Activated naive CD8-positive, alpha-beta T cell treated with anti-CD3 and anti-CD28 coated beads, Interleukin-2, amount 50 U/mL, for 24 hours (primary cell): ENCODE measurements at regions not wholly inside any gene's neighbourhood (a gene's known extent, or its start where the extent isn't known, plus 50 kb on each side); places are given as distances from the start of the nearest gene placed in this dataset.

Experiments used
- ATAC-seq: fragments of 150-1000 bp; cut with Tn5 transposase; one replicate; pipeline ENCODE4 v1.10.0; 2021
- DNase-seq: peaks from one replicate; pipeline ENCODE4 v3.0.0; 2021
- H3K27ac Mint-ChIP-seq: one replicate; pipeline ENCODE4 v1.8.0; 2021; ENCODE audit warnings: mild to moderate bottlenecking, mixed read lengths
- H3K27me3 Mint-ChIP-seq: one replicate; pipeline ENCODE4 v1.8.0; 2021; ENCODE audit warnings: mixed read lengths
- H3K36me3 Mint-ChIP-seq: one replicate; pipeline ENCODE4 v1.8.0; 2021; ENCODE audit warnings: low read depth, mixed read lengths
- H3K4me1 Mint-ChIP-seq: one replicate; pipeline ENCODE4 v1.8.0; 2021; ENCODE audit warnings: mixed read lengths
- H3K4me3 Mint-ChIP-seq: one replicate; pipeline ENCODE4 v1.8.0; 2021; ENCODE audit warnings: mild to moderate bottlenecking, moderate library complexity, mixed read lengths
- H3K9me3 Mint-ChIP-seq: one replicate; pipeline ENCODE4 v1.8.0; 2021; ENCODE audit warnings: mixed read lengths

DNA sequence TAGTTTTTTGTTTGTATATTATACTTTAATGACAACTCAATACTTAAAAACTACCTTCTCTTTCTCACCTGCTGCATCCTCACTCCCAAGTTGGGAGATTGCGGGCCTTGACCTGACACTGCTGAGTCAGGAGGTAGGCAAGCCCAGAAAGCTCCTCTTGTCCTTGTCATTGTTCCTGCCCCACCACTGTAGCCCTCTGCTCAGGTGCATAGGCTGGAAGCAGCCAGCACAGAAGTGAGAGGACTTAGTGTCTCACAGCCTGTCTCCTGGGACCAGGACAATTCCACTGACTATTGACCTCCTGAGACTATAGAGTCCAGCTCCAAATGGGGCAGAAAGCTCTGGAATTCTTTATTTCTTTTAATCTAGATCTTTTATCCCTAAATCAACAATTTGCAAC is 123.5 kb upstream of the NDP start:
- ATAC-seq (no peak), DNase-seq (no peak)
- H3K9me3 Mint-ChIP-seq: no peaks in the 10 kb centered on the region
- H3K4me3 Mint-ChIP-seq: no peak overlapping the region
- no peaks in the 10 kb centered on the region for H3K4me1 Mint-ChIP-seq
- no peak overlapping the region for H3K27ac Mint-ChIP-seq
- H3K36me3 Mint-ChIP-seq: no peaks in the 10 kb centered on the region
- H3K27me3 Mint-ChIP-seq: no peaks in the 10 kb centered on the region

DNA sequence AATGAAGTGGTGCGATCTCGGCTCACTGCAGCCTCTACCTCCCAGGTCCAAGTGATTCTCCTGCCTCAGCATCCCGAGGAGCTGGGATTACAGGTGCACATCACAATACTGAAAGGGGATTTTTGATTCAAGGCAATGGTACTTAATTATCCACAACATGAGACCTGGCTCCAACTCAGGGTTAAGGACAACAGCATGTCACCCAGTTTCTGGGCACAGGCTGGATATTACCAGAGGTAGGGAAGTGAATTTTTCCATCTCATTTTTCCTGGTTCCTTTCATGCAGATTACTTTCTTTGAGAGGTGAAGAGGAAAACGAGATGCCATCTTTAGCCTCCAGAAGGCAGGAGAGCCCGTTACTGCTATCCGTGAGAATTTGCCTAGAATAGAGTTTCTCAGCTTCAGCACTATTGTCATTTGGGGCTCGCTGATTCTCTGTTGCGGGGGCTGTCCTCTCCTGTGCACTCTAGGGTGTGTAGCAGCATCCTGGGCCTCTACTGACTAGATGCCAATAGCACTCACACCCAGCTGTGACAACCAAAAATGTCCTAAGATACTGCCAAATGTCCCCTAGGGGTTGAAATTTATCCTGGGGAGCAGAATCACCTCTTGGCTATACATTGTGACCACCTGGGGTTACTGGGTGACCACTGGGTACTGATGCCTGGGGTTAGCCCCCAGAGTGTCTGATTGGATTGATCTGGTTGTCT is 121.8 kb upstream of the NDP start:
- DNase-seq (no peak), ATAC-seq (no peak)
- no peaks in the 10 kb centered on the region for H3K36me3 Mint-ChIP-seq
- H3K4me1 Mint-ChIP-seq: no peaks in the 10 kb centered on the region
- no peaks in the 10 kb centered on the region for H3K9me3 Mint-ChIP-seq
- H3K27ac Mint-ChIP-seq: no peak overlapping the region
- no peak overlapping the region for H3K4me3 Mint-ChIP-seq
- H3K27me3 Mint-ChIP-seq: no peaks in the 10 kb centered on the region

DNA sequence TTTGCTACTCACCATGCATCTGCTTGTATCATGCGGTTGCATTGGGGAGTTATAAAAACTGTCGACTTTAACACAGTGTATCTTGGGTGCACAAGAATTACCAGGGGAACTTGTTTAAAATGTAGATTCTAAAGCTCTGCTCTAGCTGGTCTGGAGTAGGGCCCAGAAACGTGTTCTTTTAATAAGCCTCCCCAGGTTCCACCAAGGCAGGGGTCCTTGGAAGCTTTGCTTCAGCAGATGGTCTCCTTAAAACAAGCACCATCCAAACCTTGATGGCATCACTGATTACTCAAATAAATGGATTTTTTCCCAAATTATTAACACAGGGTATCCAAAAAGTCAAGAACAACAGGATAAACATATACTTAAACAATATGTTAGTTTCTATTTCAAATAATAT is 120.2 kb upstream of the NDP start:
- no peaks in the 10 kb centered on the region for H3K4me1 Mint-ChIP-seq
- no peaks in the 10 kb centered on the region for H3K36me3 Mint-ChIP-seq
- no peak for ATAC-seq
- no peaks in the 10 kb centered on the region for H3K27me3 Mint-ChIP-seq
- no peak for DNase-seq
- no peaks in the 10 kb centered on the region for H3K9me3 Mint-ChIP-seq
- H3K27ac Mint-ChIP-seq: no peak overlapping the region
- H3K4me3 Mint-ChIP-seq: no peak overlapping the region

DNA sequence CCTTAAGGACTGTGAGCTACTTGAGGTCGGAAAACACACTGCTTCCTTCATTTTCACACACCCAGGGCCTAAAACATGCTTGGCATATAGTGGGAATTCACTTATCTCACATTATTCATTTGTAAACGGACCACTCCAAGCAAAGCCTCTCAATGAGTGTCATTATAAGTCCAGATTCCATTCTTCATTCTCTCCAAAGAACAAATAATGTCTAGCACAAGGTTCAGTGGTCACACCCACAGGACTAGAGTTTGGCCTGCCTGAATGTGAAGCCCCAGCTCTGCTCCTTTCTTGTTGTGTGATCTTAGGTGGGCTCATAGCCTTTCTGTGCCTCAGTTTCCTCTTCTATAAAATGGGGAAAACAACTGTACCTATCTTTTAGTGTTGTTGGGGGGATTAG is 119.6 kb upstream of the NDP start:
- DNase-seq (no peak), ATAC-seq (no peak)
- no peaks in the 10 kb centered on the region for H3K27me3 Mint-ChIP-seq
- H3K9me3 Mint-ChIP-seq: no peaks in the 10 kb centered on the region
- no peaks in the 10 kb centered on the region for H3K4me1 Mint-ChIP-seq
- no peak overlapping the region for H3K4me3 Mint-ChIP-seq
- H3K27ac Mint-ChIP-seq: no peak overlapping the region
- no peaks in the 10 kb centered on the region for H3K36me3 Mint-ChIP-seq

DNA sequence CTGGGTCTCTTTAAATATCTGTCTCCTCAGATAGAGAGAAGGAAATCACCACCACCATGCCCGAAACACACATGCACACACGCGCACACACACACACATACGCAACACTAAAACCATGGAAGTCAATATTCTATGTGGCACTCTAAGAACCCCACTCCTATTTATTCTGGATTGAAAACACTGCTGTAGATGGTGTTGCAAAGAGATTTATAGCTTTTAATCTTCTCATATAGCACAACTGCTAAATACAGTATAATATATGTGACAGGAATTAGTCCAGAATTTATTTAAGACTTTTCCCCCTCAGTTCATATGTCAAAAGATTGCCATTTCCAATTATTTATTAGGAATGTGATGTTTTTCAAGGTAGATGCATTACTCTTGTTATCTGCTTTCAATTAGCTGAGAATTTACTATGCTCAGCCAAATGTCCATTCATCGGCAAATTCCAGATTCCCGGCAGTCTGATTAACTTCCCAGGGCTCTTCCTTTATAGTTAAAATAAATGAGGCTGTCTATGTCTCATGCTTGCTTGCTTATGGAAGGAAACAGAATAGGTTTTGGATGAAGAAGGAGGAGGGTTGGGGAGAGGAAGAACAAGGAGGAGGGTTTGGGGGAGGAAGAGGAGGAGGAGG is 115.4 kb upstream of the NDP start:
- Mint-ChIP-seq H3K9me3 (no peaks in the 10 kb centered on the region), H3K27me3 (no peaks in the 10 kb centered on the region), H3K36me3 (no peaks in the 10 kb centered on the region), H3K4me1 (no peaks in the 10 kb centered on the region), H3K27ac (no peak overlapping the region), H3K4me3 (no peak overlapping the region)
- DNase-seq (no peak), ATAC-seq (no peak)

DNA sequence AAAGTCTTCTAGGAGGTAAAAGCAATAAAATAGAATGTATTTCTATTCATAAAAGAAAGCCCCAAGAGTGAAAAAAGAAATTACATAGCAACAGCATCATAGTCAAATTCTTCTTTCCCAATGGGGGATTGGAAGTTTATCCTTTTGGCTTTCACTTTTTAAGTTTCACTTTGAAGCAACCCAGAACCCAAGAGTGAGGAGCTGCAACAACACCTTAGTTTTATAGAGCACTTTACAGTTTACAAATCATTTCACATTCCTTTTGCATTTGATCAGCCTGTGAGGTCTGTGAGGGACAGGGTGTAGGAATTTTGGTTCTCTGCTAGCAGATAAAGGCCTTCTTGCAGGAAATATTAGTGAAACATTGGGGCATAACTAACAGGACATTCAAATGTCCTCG is 112.0 kb upstream of the NDP start:
- ATAC-seq (no peak), DNase-seq (no peak)
- no peaks in the 10 kb centered on the region for H3K9me3 Mint-ChIP-seq
- no peaks in the 10 kb centered on the region for H3K36me3 Mint-ChIP-seq
- H3K27ac Mint-ChIP-seq: no peak overlapping the region
- peaks cover 2% of the 10 kb centered on the region for H3K27me3 Mint-ChIP-seq
- no peaks in the 10 kb centered on the region for H3K4me1 Mint-ChIP-seq
- no peak overlapping the region for H3K4me3 Mint-ChIP-seq

DNA sequence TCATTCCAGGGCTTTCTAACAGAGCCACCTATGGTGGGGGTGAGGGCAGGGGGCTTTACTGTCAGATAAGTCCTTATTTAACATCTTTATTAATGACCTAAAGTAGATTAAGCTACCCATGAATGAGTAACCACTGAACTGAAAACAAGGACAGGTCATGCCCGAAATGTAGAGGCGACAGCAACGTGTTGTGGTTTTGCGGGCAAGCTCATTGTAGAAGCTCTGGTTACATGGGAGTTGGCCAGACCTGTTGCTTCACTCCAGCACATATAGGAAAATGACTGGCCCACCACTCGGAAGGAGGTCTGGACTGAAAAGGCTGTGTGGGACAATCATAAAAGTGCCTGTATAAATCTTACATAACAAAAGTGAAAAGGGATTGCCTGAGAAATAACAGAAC is 109.6 kb upstream of the NDP start:
- no peaks in the 10 kb centered on the region for H3K9me3 Mint-ChIP-seq
- H3K4me3 Mint-ChIP-seq: no peak overlapping the region
- H3K4me1 Mint-ChIP-seq: no peaks in the 10 kb centered on the region
- no peak for DNase-seq
- no peak overlapping the region for H3K27ac Mint-ChIP-seq
- peaks cover 2% of the 10 kb centered on the region for H3K27me3 Mint-ChIP-seq
- no peak for ATAC-seq
- no peaks in the 10 kb centered on the region for H3K36me3 Mint-ChIP-seq

DNA sequence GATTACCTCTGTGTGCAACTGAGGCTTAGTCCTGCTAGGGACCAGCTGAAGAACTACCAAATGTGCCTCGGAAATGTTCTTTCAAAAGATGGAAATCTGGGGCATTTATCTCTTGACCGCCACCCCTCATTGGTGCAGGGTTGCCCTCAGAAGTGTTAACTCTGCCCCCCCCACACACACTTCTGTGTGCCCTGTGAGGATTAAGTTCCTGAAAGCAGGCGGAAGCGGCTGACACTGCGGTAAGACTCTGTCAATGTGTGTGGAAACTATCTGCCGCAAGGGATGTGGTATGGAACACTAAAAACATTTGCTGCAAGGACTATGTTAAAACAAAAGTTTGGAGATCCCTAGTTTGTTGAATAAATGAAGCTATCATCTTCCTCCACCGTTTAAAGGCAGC is 106.9 kb upstream of the NDP start:
- H3K27me3 Mint-ChIP-seq: peaks cover 2% of the 10 kb centered on the region
- ATAC-seq (no peak), DNase-seq (no peak)
- H3K27ac Mint-ChIP-seq: no peak overlapping the region
- H3K9me3 Mint-ChIP-seq: peaks cover 5% of the 10 kb centered on the region
- peaks cover 2% of the 10 kb centered on the region for H3K4me1 Mint-ChIP-seq
- no peak overlapping the region for H3K4me3 Mint-ChIP-seq
- peaks cover 3% of the 10 kb centered on the region for H3K36me3 Mint-ChIP-seq

DNA sequence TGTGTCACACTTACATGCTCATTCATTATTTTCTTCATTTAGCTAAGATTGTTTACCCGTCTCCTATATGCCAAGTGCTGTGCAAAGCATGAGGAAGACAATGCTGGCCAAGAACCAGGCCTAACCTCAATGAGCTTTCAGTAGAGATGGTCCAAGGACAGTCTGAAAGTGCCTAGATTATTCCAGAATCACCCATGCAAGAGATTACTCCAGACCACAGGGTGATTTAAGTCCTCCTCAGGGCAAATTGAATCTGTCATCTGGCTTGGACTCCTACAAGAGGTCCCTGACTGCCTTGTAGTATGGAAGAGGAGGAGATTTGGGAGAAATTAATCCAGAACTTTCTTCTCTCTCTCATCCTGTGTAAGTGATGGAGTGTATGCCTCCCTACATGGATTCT is 99.4 kb upstream of the NDP start:
- no peak for DNase-seq
- Mint-ChIP-seq H3K4me3 (no peak overlapping the region), H3K4me1 (peaks cover 6% of the 10 kb centered on the region), H3K9me3 (peaks cover 4% of the 10 kb centered on the region), H3K27me3 (no peaks in the 10 kb centered on the region), H3K27ac (no peak overlapping the region), H3K36me3 (peaks cover 1% of the 10 kb centered on the region)
- no peak for ATAC-seq

DNA sequence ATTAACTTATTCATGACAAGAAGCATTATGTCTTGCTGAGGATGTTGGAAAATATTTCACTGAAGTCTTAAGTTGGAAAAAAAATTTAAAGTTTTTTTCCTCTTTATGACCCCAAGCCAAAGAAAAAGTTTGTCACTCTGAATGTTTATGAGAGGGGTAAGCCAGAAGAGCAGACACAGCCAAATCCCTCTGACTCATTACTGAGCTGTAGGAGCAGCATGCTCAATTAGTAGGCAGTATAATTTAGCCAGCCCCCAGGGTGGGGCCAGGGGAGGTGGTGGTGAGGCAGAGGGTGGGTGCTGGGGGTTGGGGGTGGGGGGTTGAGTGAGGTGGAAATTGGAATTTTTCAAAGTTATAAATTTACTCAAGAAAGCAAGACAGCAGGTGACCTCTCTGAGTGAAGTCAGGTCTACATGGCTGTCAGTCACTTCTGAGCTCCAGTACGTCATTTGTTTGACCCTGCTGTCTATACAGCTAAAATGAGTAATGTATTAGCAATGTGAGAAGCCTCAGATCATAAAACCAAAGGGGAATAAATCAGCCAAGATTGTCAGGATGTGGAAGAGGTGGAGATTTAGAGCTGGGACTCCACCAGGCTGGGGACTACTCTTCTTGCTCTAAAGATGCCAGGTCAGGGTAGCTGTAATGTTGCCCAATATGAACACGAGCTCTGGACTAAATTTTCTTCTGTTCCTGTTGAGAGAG is 98.8 kb upstream of the NDP start:
- no peaks in the 10 kb centered on the region for H3K9me3 Mint-ChIP-seq
- no peak overlapping the region for H3K27ac Mint-ChIP-seq
- no peaks in the 10 kb centered on the region for H3K36me3 Mint-ChIP-seq
- ATAC-seq: peak; percentile 61
- no peak for DNase-seq
- H3K27me3 Mint-ChIP-seq: no peaks in the 10 kb centered on the region
- H3K4me3 Mint-ChIP-seq: no peak overlapping the region
- peaks cover 6% of the 10 kb centered on the region for H3K4me1 Mint-ChIP-seq

DNA sequence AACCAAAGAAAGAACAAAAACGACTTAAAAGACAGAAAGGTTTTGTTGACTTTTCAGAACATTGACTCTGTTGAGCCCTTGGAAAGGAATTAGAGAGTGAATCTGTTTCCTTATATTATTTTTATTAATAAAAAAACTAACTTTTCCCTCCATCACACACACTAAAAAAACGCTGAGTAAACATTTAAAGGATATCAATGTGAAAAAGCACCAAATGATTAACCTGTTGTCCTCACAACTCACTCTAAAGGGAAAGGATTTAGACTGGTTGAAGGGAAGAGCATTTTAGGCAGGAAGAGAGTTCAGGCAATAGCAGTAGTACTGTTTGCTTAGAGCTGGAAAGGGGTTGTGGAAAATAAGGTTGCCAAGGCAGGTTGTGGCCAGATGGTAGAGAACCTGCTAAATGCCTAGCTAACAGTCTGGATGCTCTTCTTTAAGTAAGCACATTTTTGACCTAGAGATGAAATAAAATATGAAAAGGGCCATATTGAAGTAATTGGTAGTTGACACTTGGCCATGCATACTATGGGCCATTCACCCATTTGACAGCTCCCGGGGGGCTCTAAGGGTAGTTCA is 98.0 kb upstream of the NDP start:
- no peak for DNase-seq
- H3K36me3 Mint-ChIP-seq: no peaks in the 10 kb centered on the region
- ATAC-seq: no peak
- no peak overlapping the region for H3K27ac Mint-ChIP-seq
- no peak overlapping the region for H3K4me3 Mint-ChIP-seq
- H3K27me3 Mint-ChIP-seq: no peaks in the 10 kb centered on the region
- H3K4me1 Mint-ChIP-seq: peaks cover 3% of the 10 kb centered on the region
- no peaks in the 10 kb centered on the region for H3K9me3 Mint-ChIP-seq

DNA sequence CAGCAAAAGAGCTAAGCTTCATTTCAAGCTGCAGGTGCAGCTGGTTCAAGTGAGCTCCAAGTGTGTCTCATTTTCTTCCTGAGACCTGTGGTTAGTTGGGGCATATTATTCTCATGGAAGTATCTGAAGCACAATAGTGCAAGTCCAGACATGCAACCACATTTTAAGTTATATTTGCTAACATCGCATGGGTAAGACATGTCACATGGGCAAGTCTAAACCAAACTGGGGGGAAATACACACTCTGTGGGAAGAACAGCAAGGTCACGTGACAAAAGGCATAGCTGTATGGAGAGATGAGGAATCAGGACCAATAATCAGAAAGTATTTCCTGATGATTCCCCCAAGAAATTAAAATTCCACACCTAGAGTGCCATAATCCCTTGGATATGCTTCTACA is 94.9 kb upstream of the NDP start:
- H3K4me1 Mint-ChIP-seq: peaks cover 3% of the 10 kb centered on the region
- DNase-seq: no peak
- H3K9me3 Mint-ChIP-seq: no peaks in the 10 kb centered on the region
- no peaks in the 10 kb centered on the region for H3K27me3 Mint-ChIP-seq
- H3K36me3 Mint-ChIP-seq: no peaks in the 10 kb centered on the region
- H3K27ac Mint-ChIP-seq: no peak overlapping the region
- ATAC-seq: no peak
- no peak overlapping the region for H3K4me3 Mint-ChIP-seq

DNA sequence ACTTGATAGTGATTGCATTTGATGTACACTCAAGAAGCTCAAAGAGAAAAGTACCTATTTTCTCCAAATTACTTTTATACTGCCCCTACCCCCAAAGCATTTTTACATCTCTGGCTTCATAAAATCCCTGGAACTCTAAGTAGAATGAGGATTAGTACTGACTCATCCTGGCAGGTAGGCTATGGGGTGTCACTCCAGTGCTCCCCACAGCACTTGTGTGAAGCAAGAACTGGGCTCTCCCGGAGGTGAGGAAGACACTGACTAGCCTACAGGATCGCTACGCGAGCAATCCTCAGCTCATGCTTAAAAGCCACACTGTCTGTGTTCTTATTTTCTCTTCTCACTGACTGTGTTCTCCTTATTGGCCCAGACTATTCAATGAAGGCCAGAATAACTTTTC is 90.4 kb upstream of the NDP start:
- no peak for DNase-seq
- no peaks in the 10 kb centered on the region for H3K4me1 Mint-ChIP-seq
- H3K27ac Mint-ChIP-seq: no peak overlapping the region
- H3K36me3 Mint-ChIP-seq: no peaks in the 10 kb centered on the region
- H3K4me3 Mint-ChIP-seq: no peak overlapping the region
- no peaks in the 10 kb centered on the region for H3K9me3 Mint-ChIP-seq
- no peaks in the 10 kb centered on the region for H3K27me3 Mint-ChIP-seq
- no peak for ATAC-seq

DNA sequence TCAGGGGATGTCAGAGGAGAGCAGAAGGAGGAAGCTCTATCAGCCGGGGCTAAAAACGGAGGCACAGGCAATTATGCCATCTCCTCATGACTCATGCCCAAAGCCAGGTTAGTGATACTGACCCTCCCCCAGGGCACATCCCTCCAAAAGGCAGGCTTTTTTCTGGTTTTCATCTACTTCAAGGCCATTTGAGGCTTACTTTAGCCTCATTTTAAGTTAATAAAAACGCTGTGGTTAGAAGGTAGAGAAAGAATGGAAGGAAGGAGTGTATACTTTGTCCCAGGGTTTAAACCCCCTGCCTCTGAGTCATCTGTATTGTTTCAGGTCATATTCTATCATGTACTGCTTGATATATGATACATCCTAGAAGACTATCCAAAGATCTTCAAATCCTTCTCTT is 89.7 kb upstream of the NDP start:
- Mint-ChIP-seq H3K9me3 (no peaks in the 10 kb centered on the region), H3K27me3 (no peaks in the 10 kb centered on the region), H3K36me3 (no peaks in the 10 kb centered on the region), H3K4me1 (no peaks in the 10 kb centered on the region), H3K27ac (no peak overlapping the region), H3K4me3 (no peak overlapping the region)
- ATAC-seq: peak; percentile 43
- DNase-seq: no peak

DNA sequence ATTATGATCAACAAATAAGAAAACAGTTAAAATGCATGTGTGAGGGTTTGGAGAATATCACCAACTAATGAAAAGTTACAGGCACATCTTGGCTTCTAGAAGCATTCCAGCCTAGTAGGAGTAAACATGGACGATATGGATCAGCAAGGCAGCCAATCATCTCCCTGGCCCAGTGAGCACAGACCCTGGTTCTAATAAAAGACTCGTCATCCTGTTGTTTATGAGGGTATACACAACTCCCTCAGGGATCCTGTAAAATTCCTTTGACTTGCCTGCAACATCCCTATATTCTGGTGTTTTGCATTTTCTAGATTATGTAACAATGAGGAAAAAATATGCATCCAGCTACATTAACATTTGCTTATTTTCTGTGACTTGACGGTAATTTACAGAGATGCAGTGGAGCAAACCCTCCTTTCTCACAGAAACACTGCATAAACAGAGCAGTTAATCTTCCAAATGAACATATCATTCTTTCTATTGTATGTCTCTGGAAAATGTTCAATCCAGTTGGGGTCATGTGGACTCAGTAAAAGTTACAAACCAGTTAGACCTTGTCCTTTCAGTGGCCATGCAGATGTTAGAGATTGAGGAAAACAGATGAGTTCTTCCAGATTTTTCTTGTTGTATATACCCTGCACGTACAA is 88.9 kb upstream of the NDP start:
- H3K4me3 Mint-ChIP-seq: no peak overlapping the region
- H3K27me3 Mint-ChIP-seq: no peaks in the 10 kb centered on the region
- no peak overlapping the region for H3K27ac Mint-ChIP-seq
- ATAC-seq (no peak), DNase-seq (no peak)
- no peaks in the 10 kb centered on the region for H3K4me1 Mint-ChIP-seq
- no peaks in the 10 kb centered on the region for H3K36me3 Mint-ChIP-seq
- no peaks in the 10 kb centered on the region for H3K9me3 Mint-ChIP-seq
